Activated CD8-positive, alpha-beta memory T cell treated with anti-CD3 and anti-CD28 coated beads, Interleukin-2, amount 50 U/mL, for 1 hour (primary cell): ENCODE measurements at regions not wholly inside any gene's neighbourhood (a gene's known extent, or its start where the extent isn't known, plus 50 kb on each side); places are given as distances from the start of the nearest gene placed in this dataset.

Source experiments
- DNase-seq: peaks from one replicate; pipeline ENCODE4 v3.0.0-alpha.2; 2020; ENCODE audit errors: extremely low read depth

- no peak for DNase-seq
Measured at GRCh38 chr22:25350551-25350971, 131.1 kb downstream of the CRYBB2 start.

- DNase-seq: no peak
Measured at GRCh38 chr22:25351631-25352293, 132.3 kb downstream of the CRYBB2 start.

- no peak for DNase-seq
Measured at GRCh38 chr22:25352294-25352680, 132.8 kb downstream of the CRYBB2 start.

GRCh38 chr22:25353516-25354445 lies 134.3 kb downstream of the CRYBB2 start:
- DNase-seq: no peak

- no peak for DNase-seq
Measured at GRCh38 chr22:25354456-25354855, 135.0 kb downstream of the CRYBB2 start.

- no peak for DNase-seq
Measured at GRCh38 chr22:25357132-25357455, 137.7 kb downstream of the CRYBB2 start.

- DNase-seq: no peak
Measured at GRCh38 chr22:25357606-25358420, 138.4 kb downstream of the CRYBB2 start.

GRCh38 chr22:25358421-25359170 lies 139.2 kb downstream of the CRYBB2 start:
- DNase-seq: no peak

GRCh38 chr22:25359601-25360261 lies 140.3 kb downstream of the CRYBB2 start:
- no peak for DNase-seq

- no peak for DNase-seq
Measured at GRCh38 chr22:25360411-25360810, 141.0 kb downstream of the CRYBB2 start.

GRCh38 chr22:25360891-25361645 lies 141.6 kb downstream of the CRYBB2 start:
- no peak for DNase-seq

GRCh38 chr22:25361899-25362214 lies 142.4 kb downstream of the CRYBB2 start:
- no peak for DNase-seq

- DNase-seq: peak; percentile 7
Measured at GRCh38 chr22:25362215-25362882, 142.9 kb downstream of the CRYBB2 start.

- no peak for DNase-seq
Measured at GRCh38 chr22:25362883-25363240, 143.4 kb downstream of the CRYBB2 start.

GRCh38 chr22:25363474-25363873 lies 144.0 kb downstream of the CRYBB2 start:
- DNase-seq: no peak

GRCh38 chr22:25364281-25364680 lies 144.8 kb downstream of the CRYBB2 start:
- no peak for DNase-seq

- DNase-seq: no peak
Measured at GRCh38 chr22:25364736-25365241, 145.3 kb downstream of the CRYBB2 start.

GRCh38 chr22:25365491-25366261 lies 146.2 kb downstream of the CRYBB2 start:
- no peak for DNase-seq

- DNase-seq: no peak
Measured at GRCh38 chr22:25366408-25366807, 147.0 kb downstream of the CRYBB2 start.
